ENCODE measurements at regions not wholly inside any gene's neighbourhood (a gene's known extent, or its start where the extent isn't known, plus 50 kb on each side); places are given as distances from the start of the nearest gene placed in this dataset.

- H3K27ac ChIP-seq (replicated peaks), result no peak overlapping the region
- H3K4me3 ChIP-seq (replicated peaks; ENCODE audit: insufficient read depth, low read length), result no peak overlapping the region
- no peak for TF ChIP-seq GABPA (IDR thresholded peaks at IDR 0.05; ENCODE audit: low read depth)
- no peak for TF ChIP-seq POLR2AphosphoS5 (IDR thresholded peaks at IDR 0.05; ENCODE audit: low read depth)
- TF ChIP-seq CTCF (IDR thresholded peaks at IDR 0.05; ENCODE audit: insufficient read depth, low read length), result no peak
- TF ChIP-seq SPI1 (IDR thresholded peaks at IDR 0.05; ENCODE audit: borderline replicate concordance, low read depth), result no peak
- TF ChIP-seq, protein P1, sequence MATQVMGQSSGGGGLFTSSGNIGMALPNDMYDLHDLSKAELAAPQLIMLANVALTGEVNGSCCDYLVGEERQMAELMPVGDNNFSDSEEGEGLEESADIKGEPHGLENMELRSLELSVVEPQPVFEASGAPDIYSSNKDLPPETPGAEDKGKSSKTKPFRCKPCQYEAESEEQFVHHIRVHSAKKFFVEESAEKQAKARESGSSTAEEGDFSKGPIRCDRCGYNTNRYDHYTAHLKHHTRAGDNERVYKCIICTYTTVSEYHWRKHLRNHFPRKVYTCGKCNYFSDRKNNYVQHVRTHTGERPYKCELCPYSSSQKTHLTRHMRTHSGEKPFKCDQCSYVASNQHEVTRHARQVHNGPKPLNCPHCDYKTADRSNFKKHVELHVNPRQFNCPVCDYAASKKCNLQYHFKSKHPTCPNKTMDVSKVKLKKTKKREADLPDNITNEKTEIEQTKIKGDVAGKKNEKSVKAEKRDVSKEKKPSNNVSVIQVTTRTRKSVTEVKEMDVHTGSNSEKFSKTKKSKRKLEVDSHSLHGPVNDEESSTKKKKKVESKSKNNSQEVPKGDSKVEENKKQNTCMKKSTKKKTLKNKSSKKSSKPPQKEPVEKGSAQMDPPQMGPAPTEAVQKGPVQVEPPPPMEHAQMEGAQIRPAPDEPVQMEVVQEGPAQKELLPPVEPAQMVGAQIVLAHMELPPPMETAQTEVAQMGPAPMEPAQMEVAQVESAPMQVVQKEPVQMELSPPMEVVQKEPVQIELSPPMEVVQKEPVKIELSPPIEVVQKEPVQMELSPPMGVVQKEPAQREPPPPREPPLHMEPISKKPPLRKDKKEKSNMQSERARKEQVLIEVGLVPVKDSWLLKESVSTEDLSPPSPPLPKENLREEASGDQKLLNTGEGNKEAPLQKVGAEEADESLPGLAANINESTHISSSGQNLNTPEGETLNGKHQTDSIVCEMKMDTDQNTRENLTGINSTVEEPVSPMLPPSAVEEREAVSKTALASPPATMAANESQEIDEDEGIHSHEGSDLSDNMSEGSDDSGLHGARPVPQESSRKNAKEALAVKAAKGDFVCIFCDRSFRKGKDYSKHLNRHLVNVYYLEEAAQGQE (IDR thresholded peaks at IDR 0.05; ENCODE audit: insufficient replicate concordance, low read depth), result no peak
- H3K27me3 ChIP-seq (ENCODE audit: insufficient read depth, poor library complexity, severe bottlenecking), result no peaks in the 10 kb centered on the region
- DNase-seq (ENCODE audit: low read depth in 1 of 2, low spot score in 1 of 2), result no peak
These were observed 1120.5 kb upstream of the RAG2 start for GRCh38 chr11:37718431-37718999.

- Histone ChIP-seq H3K27me3 (ENCODE audit: insufficient read depth, poor library complexity, severe bottlenecking) (no peaks in the 10 kb centered on the region), H3K27ac (replicated peaks) (no peak overlapping the region), H3K4me3 (replicated peaks; ENCODE audit: insufficient read depth, low read length) (no peak overlapping the region)
- no peak for TF ChIP-seq SPI1 (IDR thresholded peaks at IDR 0.05; ENCODE audit: borderline replicate concordance, low read depth)
- TF ChIP-seq, protein P1 (IDR thresholded peaks at IDR 0.05; ENCODE audit: insufficient replicate concordance, low read depth), result no peak
- no peak for TF ChIP-seq CTCF (IDR thresholded peaks at IDR 0.05; ENCODE audit: insufficient read depth, low read length)
- TF ChIP-seq GABPA (IDR thresholded peaks at IDR 0.05; ENCODE audit: low read depth), result no peak
- TF ChIP-seq POLR2AphosphoS5 (IDR thresholded peaks at IDR 0.05; ENCODE audit: low read depth), result no peak
- DNase-seq (ENCODE audit: low read depth in 1 of 2, low spot score in 1 of 2), result no peak
These were observed 1114.2 kb upstream of the RAG2 start for GRCh38 chr11:37712251-37712650.

GRCh38 chr11:37710031-37710430 lies 1112.0 kb upstream of the RAG2 start:
- Histone ChIP-seq H3K27me3 (ENCODE audit: insufficient read depth, poor library complexity, severe bottlenecking) (no peaks in the 10 kb centered on the region), H3K4me3 (replicated peaks; ENCODE audit: insufficient read depth, low read length) (no peak overlapping the region), H3K27ac (replicated peaks) (no peak overlapping the region)
- no peak for DNase-seq (ENCODE audit: low read depth in 1 of 2, low spot score in 1 of 2)
- TF ChIP-seq POLR2AphosphoS5 (IDR thresholded peaks at IDR 0.05; ENCODE audit: low read depth) (no peak), CTCF (IDR thresholded peaks at IDR 0.05; ENCODE audit: insufficient read depth, low read length) (no peak), SPI1 (IDR thresholded peaks at IDR 0.05; ENCODE audit: borderline replicate concordance, low read depth) (no peak), GABPA (IDR thresholded peaks at IDR 0.05; ENCODE audit: low read depth) (no peak)
- TF ChIP-seq, protein P1 (IDR thresholded peaks at IDR 0.05; ENCODE audit: insufficient replicate concordance, low read depth), result no peak

All from HL-60 (cell line).